ENCODE measurements at regions not wholly inside any gene's neighbourhood (a gene's known extent, or its start where the extent isn't known, plus 50 kb on each side); places are given as distances from the start of the nearest gene placed in this dataset.

DNA sequence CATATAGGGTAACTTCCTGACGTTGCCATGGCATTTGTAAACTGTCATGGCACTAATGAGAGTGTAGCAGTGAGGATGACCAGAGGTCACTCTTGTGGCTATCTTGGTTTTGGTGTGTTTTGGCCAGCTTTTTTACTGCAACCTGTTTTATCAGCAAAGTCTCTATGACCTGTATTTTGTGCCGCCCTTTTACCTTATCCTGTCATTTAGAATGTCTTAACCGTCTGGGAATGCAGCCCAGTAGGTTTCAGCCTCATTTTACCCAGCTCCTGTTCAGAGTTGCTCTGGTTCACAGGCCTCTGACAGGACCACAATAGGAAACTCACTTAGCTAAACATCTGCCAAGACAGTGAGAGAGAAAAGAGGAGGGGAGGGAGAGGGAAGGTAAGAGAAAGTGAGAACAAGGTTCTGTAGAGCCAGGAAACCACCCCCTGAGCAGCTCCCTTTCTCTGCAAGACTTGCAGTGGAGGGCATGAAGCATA, 64.8 kb upstream of the PLEKHG3 start:
- no peak for DNase-seq

DNA sequence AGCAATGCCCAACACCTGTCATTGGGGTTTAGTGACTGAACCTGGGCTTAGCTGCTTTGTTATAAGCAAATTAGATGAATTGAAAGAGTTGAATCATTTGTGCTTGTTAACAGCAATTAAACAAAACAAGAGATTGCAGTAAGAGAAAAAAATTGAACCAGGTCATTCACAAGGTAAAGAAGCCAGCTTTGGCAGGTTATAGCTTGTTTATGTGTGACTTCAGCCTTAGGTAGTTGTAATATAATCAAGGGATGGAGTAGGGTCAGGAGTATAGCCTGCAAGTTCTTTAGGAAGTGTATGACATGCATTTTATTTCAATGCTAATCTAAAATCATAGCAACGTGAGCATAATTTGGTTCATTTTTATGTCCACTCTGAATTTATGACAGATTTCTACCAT, 63.4 kb upstream of the PLEKHG3 start:
- no peak for DNase-seq

DNA sequence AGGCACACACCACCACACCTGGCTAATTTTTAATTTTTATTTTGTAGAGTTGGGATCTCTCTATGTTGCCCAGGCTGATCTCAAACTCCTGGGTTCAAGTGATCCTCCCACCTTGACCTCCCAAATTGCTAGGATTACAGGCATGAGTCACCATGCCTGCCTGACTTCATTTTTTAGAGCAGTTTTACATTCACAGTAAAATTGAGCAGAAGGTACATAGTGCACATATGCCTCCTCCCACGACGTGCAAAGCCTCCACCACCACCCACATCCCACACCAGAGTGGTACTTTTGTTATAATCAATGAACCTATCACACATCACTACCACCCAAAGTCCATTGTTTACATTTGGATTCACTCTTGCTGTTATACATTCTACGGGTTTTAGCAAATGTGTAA, 62.5 kb upstream of the PLEKHG3 start:
- DNase-seq = no peak

DNA sequence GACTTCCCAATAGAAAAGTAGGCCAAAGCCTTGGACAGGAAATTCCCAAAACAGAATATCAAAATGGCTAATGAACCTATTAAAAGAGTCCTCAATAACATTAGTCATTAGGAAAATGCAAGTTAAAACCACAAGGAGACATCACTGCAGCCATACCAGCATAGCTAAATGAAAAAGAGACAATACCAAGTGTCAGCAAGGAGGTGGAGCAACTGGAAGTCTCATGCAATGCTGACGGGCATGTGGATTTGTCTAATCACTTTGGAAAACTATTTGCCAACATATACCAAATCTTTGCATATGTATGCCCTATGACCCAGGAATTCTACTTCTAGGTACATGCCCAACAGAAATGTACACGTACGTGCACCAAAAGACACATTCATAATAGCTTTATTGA, 60.5 kb upstream of the PLEKHG3 start:
- DNase-seq = no peak

DNA sequence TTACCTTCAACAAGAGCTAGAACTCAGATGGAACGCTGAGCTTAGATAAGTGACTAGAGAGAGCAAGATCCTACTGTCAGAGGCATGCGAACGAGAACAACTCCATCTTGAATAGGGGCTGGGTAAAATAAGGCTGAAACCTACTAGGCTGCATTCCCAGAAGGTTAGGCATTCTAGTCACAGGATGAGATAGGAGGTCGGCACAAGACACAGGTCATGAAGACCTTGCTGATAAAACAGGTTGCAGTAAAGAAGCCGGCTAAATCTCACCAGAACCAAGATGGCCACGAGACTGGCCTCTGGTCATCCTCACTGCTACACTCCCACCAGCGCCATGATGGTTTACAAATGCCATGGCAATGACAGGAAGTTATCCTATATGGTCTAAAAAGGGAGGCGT, 59.6 kb upstream of the PLEKHG3 start:
- no peak for DNase-seq

DNA sequence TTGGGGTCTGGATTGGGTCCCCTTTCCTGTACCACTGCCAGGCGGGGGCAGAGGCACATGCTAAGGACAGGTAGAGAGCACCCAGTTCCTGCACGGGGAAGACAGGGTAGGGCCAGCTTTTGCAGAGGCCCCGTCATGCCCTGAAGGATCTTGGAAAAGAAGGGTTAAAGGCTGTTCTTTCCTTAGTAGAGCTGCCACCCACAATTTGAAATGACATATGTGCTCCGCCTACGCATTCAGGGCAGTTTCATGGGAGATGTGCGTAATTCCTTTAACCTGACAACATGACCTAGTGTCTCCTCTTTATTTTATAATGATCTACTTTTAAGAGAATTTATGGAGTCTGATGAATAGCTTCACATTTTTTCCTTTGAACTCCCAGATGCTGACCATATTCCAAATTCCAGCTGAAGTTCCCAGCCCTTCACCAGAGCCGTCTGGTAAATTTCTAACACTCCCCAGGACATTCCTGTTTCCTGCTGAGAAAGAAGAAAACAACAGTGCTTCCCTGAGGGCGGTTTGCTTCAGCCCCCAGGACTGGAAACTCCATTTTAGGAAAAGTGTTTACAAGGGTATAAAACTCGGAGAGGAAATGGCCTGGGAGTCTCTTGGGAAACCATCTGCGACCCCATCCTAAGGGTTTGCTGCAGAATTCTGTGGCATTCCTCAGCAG, 58.9 kb upstream of the PLEKHG3 start:
- DNase-seq = no peak

DNA sequence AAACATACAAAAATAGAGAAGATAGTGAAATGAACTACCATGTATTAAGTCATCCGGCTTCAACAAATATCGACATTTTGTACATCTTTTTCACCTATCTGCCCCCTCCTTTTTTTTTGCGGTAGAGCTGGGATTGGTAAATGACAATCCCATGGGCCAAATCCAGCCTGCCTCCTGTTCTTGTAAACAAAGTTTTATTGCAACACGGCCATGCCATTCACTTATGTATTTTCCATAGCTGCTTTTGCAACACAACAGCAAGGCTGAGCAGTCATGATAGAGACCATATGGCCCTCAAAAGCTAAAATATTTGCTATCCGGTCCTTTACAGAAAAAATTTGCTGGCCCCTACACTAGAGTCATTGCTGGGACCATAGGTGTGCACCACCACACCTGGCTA, 58.1 kb upstream of the PLEKHG3 start:
- no peak for DNase-seq

DNA sequence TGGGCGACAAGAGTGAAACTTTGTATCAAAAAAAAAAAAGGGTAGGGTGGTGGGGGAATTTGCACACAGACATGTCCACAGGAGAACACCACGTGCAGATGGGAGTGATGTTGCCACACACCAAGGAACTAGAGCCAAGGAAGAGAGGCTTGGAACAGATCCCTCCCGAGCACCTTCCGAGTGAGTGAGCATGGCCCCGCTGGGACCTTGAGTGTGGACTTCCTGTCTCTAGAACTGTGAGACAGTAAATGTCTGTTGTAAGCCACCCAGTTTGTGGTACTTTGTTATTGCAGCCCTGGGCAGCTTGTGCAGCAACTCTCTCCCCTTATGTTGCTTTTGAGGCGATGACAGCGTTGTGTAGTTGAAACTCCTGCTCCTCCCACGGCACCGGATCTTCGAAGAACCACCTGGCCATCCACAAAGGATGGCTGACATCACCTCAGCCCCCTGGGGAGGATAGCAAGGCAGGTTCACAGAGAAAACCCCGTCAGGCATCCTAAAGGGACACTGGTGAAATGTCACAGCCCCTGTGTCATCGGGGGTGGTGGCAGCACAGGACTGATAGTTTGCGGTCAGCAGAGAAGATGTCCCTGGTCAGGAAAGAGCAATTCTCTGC, 54.7 kb upstream of the PLEKHG3 start:
- no peak for DNase-seq

DNA sequence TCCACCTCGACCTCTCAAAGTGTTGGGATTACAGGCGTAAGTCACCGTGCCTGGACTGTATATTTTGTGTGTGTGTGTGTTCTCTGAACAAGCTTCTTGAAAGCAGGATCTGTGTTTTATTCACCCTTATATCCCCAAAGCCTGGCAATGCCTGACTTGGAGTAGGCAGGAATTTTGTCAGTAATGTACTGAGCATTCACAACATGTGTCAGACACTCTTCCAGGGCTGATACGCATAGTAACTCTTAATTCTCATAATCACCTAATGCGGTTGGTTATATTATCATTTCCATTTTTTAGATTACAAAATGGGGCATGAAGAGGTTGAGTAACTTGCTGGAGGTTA, 50.4 kb upstream of the PLEKHG3 start:
- DNase-seq = no peak

DNA sequence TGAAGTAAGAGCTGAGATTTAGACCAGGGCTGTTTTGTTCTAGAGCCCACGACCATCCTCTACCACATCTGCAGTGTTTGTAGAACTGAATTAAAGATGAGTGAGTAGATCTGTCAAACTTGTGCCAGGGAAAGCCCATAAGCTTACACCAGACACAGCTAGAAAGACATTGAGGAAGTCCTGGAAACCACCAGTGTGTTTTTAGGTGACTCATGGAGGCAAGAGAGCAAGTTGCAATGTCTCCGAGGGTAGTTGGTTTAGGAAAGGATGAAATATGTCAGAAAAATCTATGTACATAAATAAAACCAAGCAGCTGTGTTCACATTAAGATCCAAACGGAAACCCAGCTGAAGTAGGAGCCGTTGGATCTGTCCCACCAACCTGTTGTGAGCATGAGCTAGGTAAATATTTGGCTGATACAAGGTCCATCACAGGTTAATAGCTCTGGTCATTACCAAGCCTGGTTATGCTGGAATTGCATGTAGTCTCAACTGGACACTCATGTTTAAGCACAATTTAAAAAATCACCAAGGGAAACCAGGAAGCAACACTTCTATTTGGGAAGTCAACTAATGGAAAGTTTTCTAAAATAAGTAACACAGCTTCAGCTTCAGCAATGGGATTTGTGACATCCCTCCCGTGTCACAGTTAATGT, 49.9 kb upstream of the PLEKHG3 start:
- peak in 1 of 2 experiments; percentile 18 for DNase-seq

Measured in NCI-H2081 (cell line).